ENCODE measurements at regions not wholly inside any gene's neighbourhood (a gene's known extent, or its start where the extent isn't known, plus 50 kb on each side); places are given as distances from the start of the nearest gene placed in this dataset.

DNA sequence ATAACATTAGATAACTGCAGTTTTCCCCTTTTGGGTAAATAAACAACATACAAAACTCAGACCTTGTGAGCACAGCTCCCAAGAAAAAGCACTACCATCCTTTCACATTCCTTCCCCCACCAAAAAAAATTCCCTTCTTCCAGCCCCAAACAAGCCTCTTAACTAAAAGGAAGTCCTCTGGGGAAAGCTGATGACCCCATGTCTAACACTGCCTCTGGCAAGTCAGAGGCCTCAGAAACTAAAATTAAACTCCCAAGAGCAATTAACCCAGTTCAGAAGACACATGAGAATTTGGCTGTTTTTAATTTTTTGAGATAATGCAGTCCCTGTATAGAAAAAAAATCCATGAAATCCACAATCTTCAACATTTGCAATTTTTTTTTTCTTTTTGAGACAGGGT lies 127.7 kb downstream of the SPTSSA start:
- DNase-seq (ENCODE audit: low spot score), result no peak
- intact Hi-C loops (cut with micrococcal nuclease; ENCODE audit: unreplicated experiment), result loop anchor here (5.0 kb wide), 1 partner anchor 203 kb away; the partner anchor contains the start of gene EAPP
- ATAC-seq, result no peak
- Histone ChIP-seq H3K9me3 (ENCODE audit: low read length) (no peaks in the 10 kb centered on the region), H3K4me1 (ENCODE audit: insufficient read depth, low read length) (peaks cover 42% of the 10 kb centered on the region), H3K4me3 (replicated peaks in 1 of 3; ENCODE audit: insufficient read depth in 1 of 3, low read depth in 2 of 3, low read length in 3 of 3) (no peak overlapping the region), H3K4me2 (ENCODE audit: low read depth, low read length) (no peak overlapping the region), H3K79me2 (ENCODE audit: insufficient read depth, low read length) (no peaks in the 10 kb centered on the region), H2AFZ (ENCODE audit: low read length) (no peak overlapping the region), H3K9ac (ENCODE audit: insufficient read depth, low read depth, low read length) (no peak overlapping the region), H3K36me3 (replicated peaks in 1 of 2; ENCODE audit: control insufficient read depth in 1 of 2, insufficient read depth in 2 of 2, low read length in 2 of 2) (no peaks in the 10 kb centered on the region), H3K27ac (ENCODE audit: extremely low read length, insufficient read depth, low read length) (no peak overlapping the region), H4K20me1 (ENCODE audit: insufficient read depth, low read length) (no peaks in the 10 kb centered on the region), H3K27me3 (ENCODE audit: control insufficient read depth in 1 of 2, insufficient read depth in 2 of 2, low read length in 2 of 2) (no peaks in the 10 kb centered on the region)
- TF ChIP-seq NAIF1 (CRISPR knock-in tag; IDR thresholded peaks at IDR 0.05; ENCODE audit: borderline replicate concordance) (no peak), ZNF878 (CRISPR knock-in tag; IDR thresholded peaks at IDR 0.05) (0 out of 2 replicates have a peak, but pooled peaks have one; percentile 18), HOXA5 (CRISPR knock-in tag; IDR thresholded peaks at IDR 0.05) (0 out of 2 replicates have a peak, but pooled peaks have one; percentile 19), THYN1 (CRISPR knock-in tag; IDR thresholded peaks at IDR 0.05; ENCODE audit: borderline replicate concordance, low read depth) (no peak)
- ChIA-PET CTCF (ENCODE audit: low intra/inter-chr PET ratio, low total read pairs) (no interaction called here), POLR2A (no interaction called here)
- no TSS peak for BruUV-seq (replicated peaks)
- in situ Hi-C loops (cut with HindIII; ENCODE audit: extremely low pct_ligation_motif_present, low pct_unique_long_range_greater_than_20kb), result loop anchor here (5.0 kb wide), 1 partner anchor 163 kb away; no protein-coding TSS in a partner anchor
- no peak for FAIRE-seq

DNA sequence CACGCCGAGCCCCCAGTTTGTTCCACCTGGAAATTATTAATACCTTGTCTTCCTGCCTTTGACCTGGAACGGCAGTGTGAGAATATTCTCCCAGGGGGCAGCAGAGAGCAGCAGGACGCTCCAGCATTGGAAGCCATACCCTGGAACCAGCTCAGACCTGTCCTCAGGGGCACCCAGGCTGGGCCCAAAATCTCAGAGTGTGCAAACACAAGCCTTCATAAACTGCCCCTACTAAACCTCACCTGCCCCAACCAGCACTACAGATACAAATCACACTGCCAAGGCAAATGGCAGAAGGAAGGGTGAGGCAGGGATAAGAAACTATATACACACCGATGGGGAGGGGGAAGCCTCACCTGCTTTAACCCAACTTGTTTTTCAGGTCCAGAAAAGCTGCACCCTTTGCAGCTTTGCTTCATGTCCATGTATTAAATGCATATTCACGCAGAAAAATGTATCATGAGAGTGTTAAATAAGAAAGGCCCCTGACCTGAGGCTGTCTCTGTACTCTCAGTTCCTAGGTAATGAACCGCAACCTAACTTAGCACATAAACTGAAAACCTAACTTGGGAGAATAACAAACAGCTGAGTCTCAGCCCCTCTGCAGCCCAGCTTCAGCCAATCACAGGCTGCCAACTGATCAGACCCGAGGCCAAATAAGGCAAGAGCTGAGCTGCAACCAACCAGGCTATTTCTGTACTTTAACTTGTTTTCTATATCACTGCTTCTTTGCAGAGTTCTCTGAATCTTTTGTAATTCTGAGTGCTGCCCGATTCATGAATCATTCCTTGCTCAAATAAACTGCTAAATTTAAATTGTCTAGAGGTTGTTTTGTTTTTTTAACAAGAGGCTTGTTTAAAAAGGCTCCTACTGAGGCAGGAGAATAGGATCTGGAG lies 130.1 kb downstream of the SPTSSA start:
- Histone ChIP-seq H3K4me2 (ENCODE audit: low read depth, low read length) (peak overlapping the region; percentile 97), H3K27ac (ENCODE audit: extremely low read length, insufficient read depth, low read length) (peak overlapping the region; percentile 63), H3K9ac (ENCODE audit: insufficient read depth, low read depth, low read length) (peak overlapping the region; percentile 68), H3K9me3 (ENCODE audit: low read length) (no peaks in the 10 kb centered on the region), H2AFZ (ENCODE audit: low read length) (peak overlapping the region; percentile 94), H4K20me1 (ENCODE audit: insufficient read depth, low read length) (no peaks in the 10 kb centered on the region), H3K4me1 (ENCODE audit: insufficient read depth, low read length) (peaks cover 41% of the 10 kb centered on the region), H3K4me3 (replicated peaks in 1 of 3; ENCODE audit: insufficient read depth in 1 of 3, low read depth in 2 of 3, low read length in 3 of 3) (peak overlapping the region; percentile 53 to 71 (median 57)), H3K36me3 (replicated peaks in 1 of 2; ENCODE audit: control insufficient read depth in 1 of 2, insufficient read depth in 2 of 2, low read length in 2 of 2) (no peaks in the 10 kb centered on the region), H3K27me3 (ENCODE audit: control insufficient read depth in 1 of 2, insufficient read depth in 2 of 2, low read length in 2 of 2) (no peaks in the 10 kb centered on the region), H3K79me2 (ENCODE audit: insufficient read depth, low read length) (no peaks in the 10 kb centered on the region)
- 1% methylated on average over 9 of the region's 9 CpGs for WGBS (ENCODE audit: low lambda C conversion rate)
- FAIRE-seq (peak; percentile 50), ATAC-seq (peak; percentile 95), DNase-seq (ENCODE audit: low spot score) (peak; percentile 95)
- in situ Hi-C loops (cut with HindIII; ENCODE audit: extremely low pct_ligation_motif_present, low pct_unique_long_range_greater_than_20kb) (loop anchor here (5.0 kb wide), 1 partner anchor 165 kb away; no protein-coding TSS in a partner anchor), intact Hi-C loops (cut with micrococcal nuclease; ENCODE audit: unreplicated experiment) (loop anchor here (1.0 to 5.0 kb wide), 6 partner anchors 33 to 1091 kb away; partner anchors contain the start of gene EAPP)
- BruUV-seq (replicated peaks), result no TSS peak
- ChIA-PET POLR2A (interaction anchor here (0.6 to 3.3 kb wide), 30 partner anchors 9 to 423 kb away, joined by 3 to 71 read pairs (median 4); partner anchors contain the start of gene SPTSSA), CTCF (ENCODE audit: low intra/inter-chr PET ratio, low total read pairs) (interaction anchor here (0.8 to 3.4 kb wide), 5 partner anchors 9 to 208 kb away, joined by 3 to 149 read pairs (median 4); partner anchors contain the start of gene EAPP)
- TF ChIP-seq ATF1 (CRISPR knock-in tag; IDR thresholded peaks at IDR 0.05), result peak; percentile 75; the same call in 1 of the 2 replicates
- no peak for TF ChIP-seq KLF15 (CRISPR knock-in tag; IDR thresholded peaks at IDR 0.05; ENCODE audit: borderline replicate concordance)
- TF ChIP-seq SNAPC2 (CRISPR knock-in tag; IDR thresholded peaks at IDR 0.05), result peak; percentile 84; the same call in 1 of the 2 replicates
- TF ChIP-seq, protein P1, sequence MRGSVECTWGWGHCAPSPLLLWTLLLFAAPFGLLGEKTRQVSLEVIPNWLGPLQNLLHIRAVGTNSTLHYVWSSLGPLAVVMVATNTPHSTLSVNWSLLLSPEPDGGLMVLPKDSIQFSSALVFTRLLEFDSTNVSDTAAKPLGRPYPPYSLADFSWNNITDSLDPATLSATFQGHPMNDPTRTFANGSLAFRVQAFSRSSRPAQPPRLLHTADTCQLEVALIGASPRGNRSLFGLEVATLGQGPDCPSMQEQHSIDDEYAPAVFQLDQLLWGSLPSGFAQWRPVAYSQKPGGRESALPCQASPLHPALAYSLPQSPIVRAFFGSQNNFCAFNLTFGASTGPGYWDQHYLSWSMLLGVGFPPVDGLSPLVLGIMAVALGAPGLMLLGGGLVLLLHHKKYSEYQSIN (CRISPR knock-in tag; IDR thresholded peaks at IDR 0.05; ENCODE audit: borderline replicate concordance), result no peak
- TF ChIP-seq, protein P2, sequence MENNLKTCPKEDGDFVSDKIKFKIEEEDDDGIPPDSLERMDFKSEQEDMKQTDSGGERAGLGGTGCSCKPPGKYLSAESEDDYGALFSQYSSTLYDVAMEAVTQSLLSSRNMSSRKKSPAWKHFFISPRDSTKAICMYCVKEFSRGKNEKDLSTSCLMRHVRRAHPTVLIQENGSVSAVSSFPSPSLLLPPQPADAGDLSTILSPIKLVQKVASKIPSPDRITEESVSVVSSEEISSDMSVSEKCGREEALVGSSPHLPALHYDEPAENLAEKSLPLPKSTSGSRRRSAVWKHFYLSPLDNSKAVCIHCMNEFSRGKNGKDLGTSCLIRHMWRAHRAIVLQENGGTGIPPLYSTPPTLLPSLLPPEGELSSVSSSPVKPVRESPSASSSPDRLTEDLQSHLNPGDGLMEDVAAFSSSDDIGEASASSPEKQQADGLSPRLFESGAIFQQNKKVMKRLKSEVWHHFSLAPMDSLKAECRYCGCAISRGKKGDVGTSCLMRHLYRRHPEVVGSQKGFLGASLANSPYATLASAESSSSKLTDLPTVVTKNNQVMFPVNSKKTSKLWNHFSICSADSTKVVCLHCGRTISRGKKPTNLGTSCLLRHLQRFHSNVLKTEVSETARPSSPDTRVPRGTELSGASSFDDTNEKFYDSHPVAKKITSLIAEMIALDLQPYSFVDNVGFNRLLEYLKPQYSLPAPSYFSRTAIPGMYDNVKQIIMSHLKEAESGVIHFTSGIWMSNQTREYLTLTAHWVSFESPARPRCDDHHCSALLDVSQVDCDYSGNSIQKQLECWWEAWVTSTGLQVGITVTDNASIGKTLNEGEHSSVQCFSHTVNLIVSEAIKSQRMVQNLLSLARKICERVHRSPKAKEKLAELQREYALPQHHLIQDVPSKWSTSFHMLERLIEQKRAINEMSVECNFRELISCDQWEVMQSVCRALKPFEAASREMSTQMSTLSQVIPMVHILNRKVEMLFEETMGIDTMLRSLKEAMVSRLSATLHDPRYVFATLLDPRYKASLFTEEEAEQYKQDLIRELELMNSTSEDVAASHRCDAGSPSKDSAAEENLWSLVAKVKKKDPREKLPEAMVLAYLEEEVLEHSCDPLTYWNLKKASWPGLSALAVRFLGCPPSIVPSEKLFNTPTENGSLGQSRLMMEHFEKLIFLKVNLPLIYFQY (CRISPR knock-in tag; IDR thresholded peaks at IDR 0.05; ENCODE audit: borderline replicate concordance), result peak; percentile 55
- peak; percentile 89 for TF ChIP-seq YY1 (IDR thresholded peaks at IDR 0.05; ENCODE audit: insufficient read depth, insufficient replicate concordance, low read depth, low read length)
- no peak; the same call in 1 of the 2 replicates for TF ChIP-seq KDM5A (IDR thresholded peaks at IDR 0.05; ENCODE audit: borderline replicate concordance, low read length)

Measured in HepG2 (cell line).